Keratinocyte (primary cell): ENCODE measurements at regions not wholly inside any gene's neighbourhood (a gene's known extent, or its start where the extent isn't known, plus 50 kb on each side); places are given as distances from the start of the nearest gene placed in this dataset.

Experiments used
- DNase-seq: peaks from one replicate; pipeline ENCODE4 v3.0.0-alpha.2; 2011; ENCODE audit warnings: low read depth, missing footprints, low spot score
- FAIRE-seq: peaks from 2 replicates; lab custom pipeline; 2011; peaks lifted over from hg19 to GRCh38; lab: Jason Lieb, UNC
- H2AFZ ChIP-seq: 2 replicates; pipeline ENCODE4 v1.6.0; 2012; ENCODE audit warnings: low read length, control low read depth, inconsistent platforms; ENCODE audit not compliant: control insufficient read depth
- H3K27ac ChIP-seq: 2 replicates; pipeline ENCODE4 v1.5.1; 2011; ENCODE audit warnings: low read length; ENCODE audit not compliant: control insufficient read depth, insufficient read depth
- H3K27me3 ChIP-seq: 3 replicates; pipeline ENCODE4 v1.6.0; 2011; ENCODE audit warnings: low read length; ENCODE audit not compliant: control insufficient read depth, insufficient read depth; ENCODE audit errors: extremely low read depth
- H3K36me3 ChIP-seq, 2 experiments: 2 replicates in 1 of 2; 3 replicates in 1 of 2; pipeline ENCODE4 v1.5.1; 2011; ENCODE audit warnings: low read length in 2 of 2, mild to moderate bottlenecking in 1 of 2; ENCODE audit not compliant: control insufficient read depth in 2 of 2, insufficient read depth in 2 of 2; ENCODE audit errors: extremely low read depth in 1 of 2
- H3K4me1 ChIP-seq: 3 replicates; pipeline ENCODE4 v1.5.1; 2011; ENCODE audit warnings: low read length; ENCODE audit not compliant: control insufficient read depth, insufficient read depth; ENCODE audit errors: extremely low read depth
- H3K4me2 ChIP-seq: 3 replicates; pipeline ENCODE4 v1.6.0; 2011; ENCODE audit warnings: low read depth, low read length; ENCODE audit not compliant: control insufficient read depth, insufficient read depth; ENCODE audit errors: extremely low read depth
- H3K4me3 ChIP-seq, 3 experiments: fragments of 200-600 bp in 1 of 3; sonication (generic) in 1 of 3; 2 replicates in 2 of 3; 3 replicates in 1 of 3; pipeline ENCODE4 v1.5.1; 2011 to 2016; ENCODE audit warnings: low read length in 3 of 3, mild to moderate bottlenecking in 3 of 3, control low read depth in 2 of 3, inconsistent platforms in 1 of 3, low read depth in 1 of 3, mixed read lengths in 1 of 3, mixed run types in 1 of 3, moderate library complexity in 1 of 3; ENCODE audit not compliant: control insufficient read depth in 2 of 3, insufficient read depth in 2 of 3; ENCODE audit errors: extremely low read depth in 1 of 3
- H3K79me2 ChIP-seq: 2 replicates; pipeline ENCODE4 v1.6.0; 2012; ENCODE audit warnings: low read length; ENCODE audit not compliant: control insufficient read depth, insufficient read depth
- H3K9ac ChIP-seq: 3 replicates; pipeline ENCODE4 v1.6.0; 2011; ENCODE audit warnings: low read length; ENCODE audit not compliant: control insufficient read depth, insufficient read depth; ENCODE audit errors: extremely low read depth
- H3K9me1 ChIP-seq: 3 replicates; pipeline ENCODE4 v1.6.0; 2011; ENCODE audit warnings: low read length; ENCODE audit not compliant: control insufficient read depth, insufficient read depth; ENCODE audit errors: extremely low read depth
- H3K9me3 ChIP-seq: 2 replicates; pipeline ENCODE4 v1.5.1; 2012; ENCODE audit warnings: low read depth, low read length; ENCODE audit not compliant: control insufficient read depth
- H4K20me1 ChIP-seq: 3 replicates; pipeline ENCODE4 v1.6.0; 2011; ENCODE audit warnings: low read length; ENCODE audit not compliant: control insufficient read depth, insufficient read depth; ENCODE audit errors: extremely low read depth
- CTCF ChIP-seq, 3 experiments: IDR thresholded peaks in 1 of 3; conservative IDR thresholded peaks in 1 of 3; optimal IDR thresholded peaks in 1 of 3; 2 replicates in 2 of 3; 3 replicates in 1 of 3; pipeline versions ENCODE3 to v1.5.1; 2011; ENCODE audit warnings: low read length in 3 of 3, mild to moderate bottlenecking in 3 of 3, moderate library complexity in 2 of 3, control low read depth in 1 of 3, inconsistent platforms in 1 of 3; ENCODE audit not compliant: insufficient read depth in 2 of 3; ENCODE audit errors: extremely low read depth in 1 of 3
- EZH2 ChIP-seq: IDR thresholded peaks from one replicate; pipeline ENCODE4 v1.6.1; 2012; ENCODE audit warnings: inconsistent platforms, mild to moderate bottlenecking, low read length, moderate library complexity
- dilution Hi-C: fragments of 300-500 bp; cut with MboI; formaldehyde crosslinking; loops from one replicate; pipeline ENCODE4 v1.7.0; 2020; ENCODE audit warnings: low sequenced_read_pairs; ENCODE audit not compliant: extremely low pct_ligation_motif_present

- Histone ChIP-seq H3K4me3 (no peak overlapping the region), H3K36me3 (no peaks in the 10 kb centered on the region), H3K27ac (no peak overlapping the region), H3K4me2 (no peak overlapping the region), H3K27me3 (peaks cover 9% of the 10 kb centered on the region), H3K9ac (no peak overlapping the region), H3K9me3 (no peaks in the 10 kb centered on the region), H3K79me2 (no peaks in the 10 kb centered on the region), H4K20me1 (no peaks in the 10 kb centered on the region), H3K9me1 (no peaks in the 10 kb centered on the region), H3K4me1 (no peaks in the 10 kb centered on the region), H2AFZ (no peak overlapping the region)
- peak; percentile 76 for FAIRE-seq
- dilution Hi-C loops, result no loop called here
- TF ChIP-seq EZH2 (no peak), CTCF (optimal IDR thresholded peaks at IDR 0.05 in 1 of 3, IDR thresholded peaks at IDR 0.05 in 1 of 3, conservative IDR thresholded peaks at IDR 0.05 in 1 of 3; ENCODE audit: extremely low read depth in 1 of 3, insufficient read depth in 2 of 3, low read length in 3 of 3) (peak; percentile 71 to 91 (median 72))
- DNase-seq, result no peak
These were observed 118.4 kb upstream of the SLC7A1 start for GRCh38 chr13:29713839-29714238.

- dilution Hi-C loops, result no loop called here
- H3K27me3 ChIP-seq, result peaks cover 6% of the 10 kb centered on the region
These were observed 116.3 kb upstream of the SLC7A1 start for GRCh38 chr13:29711776-29712175.

More at GRCh38 chr13:29711776-29712175, 116.3 kb upstream of the SLC7A1 start:
- FAIRE-seq, result no peak
- Histone ChIP-seq H3K79me2 (no peaks in the 10 kb centered on the region), H3K27ac (no peak overlapping the region), H3K4me1 (no peaks in the 10 kb centered on the region), H4K20me1 (no peaks in the 10 kb centered on the region), H2AFZ (no peak overlapping the region), H3K36me3 (no peaks in the 10 kb centered on the region), H3K4me3 (no peak overlapping the region), H3K9me1 (no peaks in the 10 kb centered on the region), H3K4me2 (no peak overlapping the region), H3K9ac (no peak overlapping the region), H3K9me3 (no peaks in the 10 kb centered on the region)
- TF ChIP-seq CTCF (optimal IDR thresholded peaks at IDR 0.05 in 1 of 3, IDR thresholded peaks at IDR 0.05 in 1 of 3, conservative IDR thresholded peaks at IDR 0.05 in 1 of 3; ENCODE audit: extremely low read depth in 1 of 3, insufficient read depth in 2 of 3, low read length in 3 of 3) (no peak), EZH2 (no peak)
- no peak for DNase-seq
